ENCODE measurements at regions not wholly inside any gene's neighbourhood (a gene's known extent, or its start where the extent isn't known, plus 50 kb on each side); places are given as distances from the start of the nearest gene placed in this dataset.

GRCh38 chr12:30517320-30517719 lies 178.3 kb downstream of the IPO8 start:
- no peak for TF ChIP-seq CTCF (IDR thresholded peaks at IDR 0.05; ENCODE audit: poor library complexity)
- TF ChIP-seq EZH2 (IDR thresholded peaks at IDR 0.05; ENCODE audit: borderline replicate concordance): no peak
- no peak for TF ChIP-seq EZH2phosphoT487 (IDR thresholded peaks at IDR 0.05; ENCODE audit: low read depth, severe bottlenecking, unreplicated experiment)
